AG20443 (cell line): ENCODE measurements at regions not wholly inside any gene's neighbourhood (a gene's known extent, or its start where the extent isn't known, plus 50 kb on each side); places are given as distances from the start of the nearest gene placed in this dataset.
A peak's percentile ranks its signal among the peaks of the same experiment; 100 is the strongest.

Experiments
- DNase-seq: peaks from one replicate; pipeline ENCODE4 v3.0.0; 2012; ENCODE audit warnings: low spot score, mixed read lengths

DNA sequence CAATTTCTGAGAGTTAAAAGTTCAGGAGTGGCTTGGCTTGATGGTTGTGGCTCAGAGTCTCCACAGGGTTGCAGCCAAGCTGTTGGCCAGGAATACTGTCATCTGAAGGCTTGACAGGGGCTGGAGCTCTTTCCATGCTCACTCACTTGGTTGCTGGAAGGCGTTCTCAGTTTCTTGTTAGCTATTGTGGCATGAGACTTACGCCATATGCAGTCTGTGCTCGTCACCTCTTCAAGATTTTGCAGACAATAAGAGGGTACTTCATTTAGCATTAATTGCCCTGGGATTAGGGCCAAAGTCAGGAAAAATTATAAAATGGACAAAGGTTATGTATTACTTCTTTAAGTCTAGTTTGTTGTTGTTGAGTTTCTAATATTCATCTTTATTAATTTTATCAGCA is 380.6 kb upstream of the MAP3K7 start:
- no peak for DNase-seq

DNA sequence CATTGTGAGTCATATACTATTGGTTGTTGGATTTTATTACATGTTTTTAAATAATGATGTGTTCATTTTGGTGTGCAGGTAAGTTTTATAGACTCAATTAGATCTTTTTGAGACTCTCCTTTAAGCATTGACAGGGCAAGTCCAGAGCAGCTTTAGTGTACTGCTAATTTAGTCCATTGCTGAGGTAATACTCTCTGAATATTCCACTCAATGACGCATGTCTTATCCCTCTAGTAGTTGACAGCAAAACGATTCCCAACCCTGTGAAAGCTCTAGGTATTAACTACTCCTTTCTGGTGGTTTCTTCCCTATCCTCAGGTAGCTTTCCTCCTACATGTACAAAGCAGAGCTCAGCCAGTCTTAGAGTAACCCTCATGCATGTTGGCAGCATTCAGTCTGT is 373.5 kb upstream of the MAP3K7 start:
- no peak for DNase-seq

DNA sequence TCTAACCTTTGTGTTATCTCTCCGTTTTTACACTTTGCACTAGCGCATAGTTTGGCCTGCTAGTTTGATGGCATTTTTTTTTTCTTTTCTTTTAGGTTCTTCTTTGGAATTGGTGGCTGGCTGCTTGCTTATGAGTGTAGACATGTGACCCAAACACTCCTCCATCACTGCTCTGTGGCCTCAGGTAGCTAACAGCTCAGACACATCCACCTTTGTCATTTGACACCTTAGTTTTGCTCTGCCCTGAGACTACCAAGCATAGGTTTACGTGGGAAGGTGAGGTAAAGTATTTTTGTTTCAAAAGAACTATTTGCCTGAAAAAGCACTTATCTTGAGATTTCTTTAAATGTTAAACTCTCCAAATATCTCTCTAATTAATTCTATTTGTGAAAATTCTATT is 368.4 kb upstream of the MAP3K7 start:
- no peak for DNase-seq

DNA sequence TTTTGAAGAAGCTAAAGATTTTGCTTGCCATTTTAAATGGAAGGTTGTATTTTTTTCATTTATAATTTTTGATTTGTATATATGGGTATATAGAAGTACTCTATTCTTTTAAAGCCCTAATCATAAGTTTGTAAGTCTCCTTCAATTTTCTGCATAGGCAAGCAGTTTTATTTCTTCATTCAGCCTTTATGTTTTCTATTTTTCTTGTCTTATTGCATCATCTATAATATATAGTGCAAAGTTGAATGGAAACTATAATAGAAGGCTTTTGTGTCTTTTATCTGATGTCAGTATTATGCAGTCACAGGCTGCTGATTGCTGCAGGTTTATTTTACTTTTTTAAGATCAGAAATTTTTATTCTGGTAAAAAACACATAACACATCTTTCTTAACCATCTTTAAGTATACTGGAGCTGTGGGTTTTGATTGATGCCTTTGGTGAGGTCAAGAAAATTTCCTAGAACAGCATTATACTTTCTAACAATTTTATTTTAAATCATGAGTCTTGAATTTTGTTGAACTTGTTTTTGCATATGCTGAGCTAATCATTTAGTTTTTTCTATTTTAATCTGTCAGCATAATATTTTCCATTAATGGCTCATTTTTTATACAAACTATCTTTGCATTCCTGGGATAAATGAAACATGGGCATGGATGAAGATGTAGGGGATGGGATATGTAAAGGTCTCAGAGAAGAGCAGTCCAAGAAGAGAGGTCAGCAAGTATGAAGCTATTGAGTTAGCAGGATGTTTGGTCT is 366.7 kb upstream of the MAP3K7 start:
- DNase-seq: no peak

DNA sequence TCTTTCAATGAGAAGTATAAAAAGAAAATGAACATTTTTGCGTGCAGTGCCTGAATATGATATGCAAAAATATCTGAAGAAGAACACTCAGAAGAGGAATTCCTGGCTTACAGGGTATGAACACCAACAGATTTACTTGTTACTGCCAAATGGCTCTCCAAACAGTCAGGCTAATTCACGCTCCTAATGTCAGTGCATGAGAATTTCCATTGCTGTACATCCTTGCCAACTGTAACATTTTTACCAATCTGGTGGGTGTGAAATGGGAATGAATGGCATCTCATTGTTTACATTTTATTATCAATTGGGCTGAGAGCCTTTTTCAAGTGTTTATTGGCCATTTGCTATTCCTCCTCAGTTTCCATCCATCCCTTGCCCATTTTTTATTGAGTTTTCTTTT is 365.3 kb upstream of the MAP3K7 start:
- no peak for DNase-seq

DNA sequence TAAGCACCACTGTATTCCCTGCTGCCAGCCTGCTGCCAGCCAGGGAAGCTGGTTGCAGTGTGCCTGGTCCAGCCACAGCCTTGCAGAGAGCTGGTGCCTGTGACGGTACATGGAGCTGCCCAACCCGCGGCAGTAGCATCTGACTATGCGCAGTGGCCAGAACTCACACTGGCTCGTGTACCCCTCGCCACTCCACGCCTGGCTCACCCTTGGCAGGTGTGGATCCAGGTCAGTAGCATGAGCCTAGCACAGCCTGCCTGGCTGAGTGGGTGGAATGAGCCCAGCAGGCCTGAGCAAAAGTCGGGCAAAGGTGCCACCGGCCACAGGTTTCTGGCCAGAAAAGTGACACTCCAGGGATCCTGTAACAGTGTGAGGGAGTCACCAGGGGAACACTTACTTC is 361.7 kb upstream of the MAP3K7 start:
- DNase-seq: no peak

DNA sequence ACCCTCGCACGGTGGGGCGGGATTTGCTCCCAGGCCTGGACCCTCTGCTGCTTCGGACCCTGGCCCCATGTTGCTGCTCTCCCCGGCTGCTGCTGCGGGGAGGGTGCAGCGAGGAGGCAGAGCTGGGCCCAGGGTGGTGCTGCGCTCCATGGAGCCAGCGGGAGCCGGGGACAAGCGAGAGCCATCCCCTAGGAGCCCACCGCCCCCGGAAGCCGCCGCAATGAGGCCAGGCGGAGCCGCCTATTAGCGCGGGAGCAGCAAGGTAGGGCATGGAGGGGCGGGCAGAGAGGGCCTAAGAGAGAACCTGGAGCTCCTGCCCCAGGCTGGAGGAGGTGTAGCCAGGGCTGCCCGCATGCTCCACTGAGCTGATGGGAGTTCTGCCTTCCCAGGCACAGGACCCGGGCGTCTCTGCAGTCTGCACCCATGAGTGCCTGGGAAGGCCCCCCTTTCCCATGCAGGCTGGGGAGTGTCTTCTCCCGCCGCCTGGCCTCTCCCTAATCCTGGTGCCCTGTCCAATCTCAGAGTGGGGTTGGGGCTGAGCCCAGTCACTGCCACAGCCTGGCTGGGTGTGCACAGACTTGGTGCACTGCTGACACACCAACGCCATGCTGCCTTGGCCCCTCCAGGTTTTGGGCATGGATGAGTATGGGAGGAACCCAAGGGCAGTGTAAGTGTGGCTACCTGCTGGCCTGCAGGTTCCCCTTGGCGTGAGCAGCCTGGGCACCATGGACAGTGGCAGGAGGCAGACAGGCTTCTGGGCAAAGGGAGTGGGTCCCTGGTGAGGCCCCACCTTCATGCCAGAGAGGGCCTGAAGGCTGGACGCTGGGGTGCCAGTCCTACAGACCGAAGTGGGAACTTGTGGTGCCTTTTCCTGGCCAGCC is 360.6 kb upstream of the MAP3K7 start:
- no peak for DNase-seq

DNA sequence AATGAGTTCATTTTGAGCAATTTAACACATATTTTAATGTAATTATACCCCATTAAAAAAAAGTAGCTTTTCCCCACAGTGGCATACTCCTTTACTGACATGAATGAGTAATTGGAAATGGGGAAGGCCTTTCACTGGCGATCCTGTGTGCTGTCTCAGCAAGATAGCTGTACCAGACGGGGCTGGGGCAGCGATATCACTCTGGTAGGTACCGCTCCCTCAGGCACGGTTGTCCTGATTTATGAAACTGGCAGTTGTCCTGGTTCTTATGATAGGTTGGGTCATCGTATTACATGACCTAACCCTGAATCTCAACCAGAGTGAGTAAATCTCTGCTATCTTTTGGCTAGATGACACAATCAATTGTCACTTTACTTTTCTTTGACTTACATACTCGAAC is 355.0 kb upstream of the MAP3K7 start:
- no peak for DNase-seq

DNA sequence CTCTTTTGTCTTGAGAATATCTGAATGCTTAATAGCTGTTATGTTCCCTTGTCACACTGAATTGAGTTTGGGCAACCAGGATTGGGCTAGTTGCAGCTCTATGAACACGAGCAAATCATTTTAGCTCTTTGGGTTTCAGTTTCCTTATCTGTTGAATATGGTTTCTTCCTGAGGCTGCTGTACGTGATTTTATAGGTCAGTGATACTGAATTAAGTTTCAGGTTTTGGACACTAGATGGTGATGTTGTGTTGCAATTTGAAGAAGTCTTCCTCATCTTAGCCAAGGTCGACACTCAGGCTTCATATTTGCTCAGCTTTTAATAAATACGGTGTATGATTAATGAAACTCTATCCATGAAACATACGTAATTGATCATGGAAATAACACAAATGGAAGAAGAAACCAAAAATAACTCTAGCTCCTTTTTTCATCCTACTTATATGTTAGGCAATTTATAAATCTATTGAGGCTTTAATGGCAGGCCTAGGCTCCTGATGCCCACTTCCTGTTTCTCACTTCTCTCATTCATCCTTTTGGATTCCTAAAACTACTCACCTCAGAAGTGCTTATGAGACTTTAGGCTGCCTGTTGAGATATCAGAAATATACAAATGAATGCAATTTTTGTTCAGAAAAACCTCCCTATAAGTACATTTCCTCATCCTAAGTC is 354.1 kb upstream of the MAP3K7 start:
- peak; percentile 40 for DNase-seq

DNA sequence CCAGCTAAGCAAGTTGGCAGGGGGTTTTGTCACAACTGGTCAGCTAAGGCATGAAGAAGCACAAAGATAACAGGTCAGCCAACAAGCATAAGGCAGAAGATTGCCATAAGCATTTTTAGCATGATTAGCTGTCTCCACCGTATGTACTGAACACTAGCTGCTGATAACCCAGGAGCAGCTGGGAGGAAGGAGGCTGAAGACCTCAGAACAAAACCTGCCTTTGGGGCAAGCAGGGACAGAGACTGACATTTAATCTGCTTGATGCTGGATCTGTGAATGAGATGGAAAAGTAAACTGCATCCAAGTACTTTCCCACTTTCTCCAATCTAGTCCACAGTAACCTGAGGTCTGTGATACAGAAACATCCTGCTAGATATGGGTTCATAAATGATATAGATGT is 353.0 kb upstream of the MAP3K7 start:
- no peak for DNase-seq

DNA sequence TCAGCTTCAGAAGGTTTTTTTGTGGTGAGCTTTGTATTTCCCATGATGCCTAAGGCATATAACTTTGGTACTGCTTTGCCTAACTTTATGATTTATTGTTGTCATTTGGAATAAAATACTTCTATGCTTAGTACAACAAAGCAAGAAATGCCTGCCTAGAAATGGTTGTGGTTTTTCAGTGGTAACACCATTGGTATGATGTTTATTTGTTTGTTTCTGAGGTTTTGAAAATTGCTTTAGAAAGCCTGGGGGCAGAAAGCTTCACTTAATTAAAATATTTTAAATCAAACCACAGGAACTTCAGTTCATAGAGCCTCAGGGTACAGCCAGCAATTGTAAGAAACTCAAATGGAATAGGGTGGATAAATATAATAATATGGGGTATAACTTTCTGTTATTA is 351.2 kb upstream of the MAP3K7 start:
- no peak for DNase-seq

DNA sequence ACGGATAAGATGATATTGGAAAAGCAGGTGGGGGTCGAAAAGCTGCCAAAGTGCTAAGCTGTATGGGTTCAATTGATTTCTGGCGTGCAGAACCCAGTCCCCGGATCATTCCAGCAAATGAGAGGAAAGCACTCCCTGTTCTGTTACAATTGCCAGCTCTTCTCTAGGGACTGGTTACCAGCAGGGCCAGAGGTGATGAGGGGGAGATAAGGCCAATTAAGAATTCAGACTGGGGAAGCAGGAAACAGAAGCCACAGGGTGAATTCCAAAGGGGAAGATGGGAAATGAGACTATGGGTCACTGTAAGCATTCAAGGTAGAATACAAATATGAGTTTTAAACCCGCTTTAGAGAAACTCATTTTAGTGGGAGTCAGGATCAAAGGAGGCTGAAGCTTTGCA is 349.4 kb upstream of the MAP3K7 start:
- DNase-seq: no peak

DNA sequence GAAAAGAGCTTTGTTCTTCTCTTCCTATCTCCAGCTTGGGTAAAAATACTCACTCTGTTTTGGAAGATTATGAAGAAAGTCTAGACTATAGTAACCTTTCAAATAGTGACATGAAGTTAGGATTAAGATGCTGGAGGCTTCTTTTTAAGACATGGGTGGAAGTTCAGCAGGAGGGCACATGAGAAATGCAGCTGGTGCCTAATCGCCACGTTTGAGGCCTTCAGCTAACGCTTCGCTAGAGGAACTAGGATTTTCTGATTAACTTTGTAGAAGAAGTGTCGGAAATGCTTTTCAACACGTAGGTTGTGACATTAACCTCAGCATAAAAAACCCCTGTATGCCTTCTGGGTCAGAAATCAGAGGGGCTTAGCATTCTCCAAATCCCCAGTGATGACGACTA is 348.1 kb upstream of the MAP3K7 start:
- no peak for DNase-seq

DNA sequence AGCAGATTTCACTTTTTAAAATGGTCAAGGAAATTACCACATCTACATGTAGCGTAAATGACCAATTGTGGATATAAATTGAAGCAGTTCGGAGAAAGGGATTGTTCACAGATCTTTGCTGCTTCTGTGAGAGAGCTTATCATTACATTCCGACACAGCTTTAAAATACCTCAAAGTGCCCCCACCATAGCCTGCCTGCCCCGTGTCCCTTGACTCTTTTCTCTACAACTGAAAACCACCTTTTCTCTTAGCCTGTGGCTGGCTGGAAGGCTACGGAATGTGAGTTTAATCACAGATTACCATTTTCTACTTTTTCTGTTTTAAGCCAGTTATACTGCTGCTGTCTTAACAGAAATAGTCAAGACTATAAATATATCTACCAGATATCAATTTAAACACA is 347.2 kb upstream of the MAP3K7 start:
- no peak for DNase-seq

DNA sequence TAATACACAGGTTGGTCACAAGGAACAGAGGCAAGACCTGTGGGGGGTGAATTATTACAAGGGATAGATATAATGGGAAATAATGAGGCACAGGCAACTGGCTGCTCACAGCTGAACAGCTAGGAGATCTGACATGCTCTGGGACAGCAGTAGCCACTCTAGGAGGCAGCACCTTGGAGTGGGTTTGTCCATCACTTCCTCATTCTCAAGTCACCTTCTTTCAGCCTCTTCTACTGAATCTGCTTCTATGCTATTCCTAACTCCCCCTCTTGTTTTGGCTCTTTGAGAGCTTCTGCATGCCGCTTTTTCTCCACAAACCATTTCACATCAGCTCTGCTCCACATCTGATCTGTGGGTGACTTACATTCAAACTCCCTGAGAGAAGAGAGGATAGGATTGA is 345.5 kb upstream of the MAP3K7 start:
- DNase-seq: no peak

DNA sequence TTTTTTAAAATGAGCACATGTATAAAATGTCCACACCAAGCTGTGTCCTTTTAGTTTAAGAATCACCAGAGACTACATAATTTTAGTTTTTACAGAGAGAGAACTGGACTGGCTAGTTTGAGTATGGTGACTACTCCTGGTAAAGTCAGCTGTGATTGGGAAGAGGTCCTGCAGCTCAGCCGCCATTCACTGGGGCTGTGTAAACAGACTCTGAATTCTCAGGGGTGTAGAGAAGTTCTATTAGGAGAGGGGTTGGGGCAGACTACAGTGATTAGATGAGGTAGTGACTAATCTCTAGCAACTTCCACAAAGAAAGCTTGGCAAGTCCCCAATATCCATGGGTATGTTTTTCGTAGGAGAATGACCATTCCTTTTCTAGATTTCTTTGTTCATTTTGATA is 341.2 kb upstream of the MAP3K7 start:
- DNase-seq: no peak

DNA sequence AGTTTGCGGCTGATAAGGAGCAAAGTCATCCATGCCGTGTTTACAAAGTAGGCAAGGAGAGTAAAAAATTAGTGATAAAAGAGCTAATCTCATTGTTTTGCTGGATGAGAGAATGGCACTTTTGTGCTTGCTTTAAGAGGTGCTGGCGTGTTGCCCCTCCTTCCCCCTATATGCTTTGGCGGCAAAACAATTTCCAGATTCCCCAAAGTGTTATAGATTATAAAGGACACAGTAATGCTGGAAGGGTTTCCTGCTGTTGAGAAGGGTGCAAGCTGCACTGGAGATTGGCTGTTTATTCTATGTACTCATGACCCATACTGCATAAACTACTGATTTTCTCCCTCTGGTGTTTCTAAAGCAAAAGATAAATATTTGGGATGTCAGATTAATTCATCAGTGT is 338.9 kb upstream of the MAP3K7 start:
- DNase-seq: no peak

DNA sequence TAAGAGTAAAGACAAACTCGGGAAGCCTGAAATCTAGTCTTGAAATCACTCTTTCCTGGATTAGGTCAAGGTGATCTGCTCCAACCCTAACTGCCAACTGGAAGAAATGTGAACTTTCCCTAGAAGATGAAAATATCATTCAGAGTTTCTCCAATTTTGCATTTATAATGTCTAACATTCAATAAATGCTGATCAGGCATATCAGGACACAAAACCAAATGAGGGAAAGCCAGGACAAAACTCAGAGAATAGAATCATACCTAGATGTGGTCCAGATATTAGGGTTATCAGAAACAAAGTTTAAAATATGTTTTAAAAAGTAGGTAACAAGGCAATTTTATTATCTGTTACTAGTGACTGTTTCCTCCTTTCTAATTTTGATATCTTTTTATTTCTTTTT is 335.5 kb upstream of the MAP3K7 start:
- no peak for DNase-seq

DNA sequence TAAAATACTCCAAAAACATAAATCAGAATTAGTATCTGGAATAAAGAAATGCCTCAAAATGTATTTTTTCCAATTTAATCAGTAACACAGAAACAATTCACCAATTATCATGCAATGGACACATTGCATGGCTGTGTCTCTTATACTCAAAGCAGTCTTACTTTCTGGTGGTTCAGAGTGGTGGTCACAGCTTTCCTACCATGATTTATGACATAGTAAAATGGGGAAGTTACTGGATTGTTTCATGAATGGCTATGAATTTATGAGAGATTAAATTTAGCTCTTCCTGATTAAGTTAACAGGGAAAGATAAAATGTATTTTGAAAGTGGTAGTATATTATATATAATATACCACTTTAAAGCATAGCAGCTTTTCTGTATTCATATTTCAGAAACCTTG is 331.5 kb upstream of the MAP3K7 start:
- DNase-seq: no peak

DNA sequence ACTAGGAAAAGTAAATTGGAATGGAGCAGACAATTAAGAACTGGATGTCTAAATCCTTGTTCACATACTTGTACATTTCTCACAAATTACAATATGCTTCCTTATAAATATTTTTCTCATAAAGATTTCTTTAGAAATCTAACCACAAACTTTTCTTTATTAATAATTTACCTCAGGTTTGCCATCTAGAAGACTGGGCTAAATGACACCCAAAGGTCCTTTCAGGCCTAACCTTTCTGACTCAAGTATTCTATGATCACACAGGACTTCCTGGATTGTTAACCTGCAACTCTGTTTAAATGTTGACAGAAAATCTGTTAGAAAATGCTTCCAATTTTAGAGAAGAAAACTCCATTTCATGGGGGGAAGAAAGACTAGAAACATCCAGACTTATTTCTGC is 330.5 kb upstream of the MAP3K7 start:
- no peak for DNase-seq

DNA sequence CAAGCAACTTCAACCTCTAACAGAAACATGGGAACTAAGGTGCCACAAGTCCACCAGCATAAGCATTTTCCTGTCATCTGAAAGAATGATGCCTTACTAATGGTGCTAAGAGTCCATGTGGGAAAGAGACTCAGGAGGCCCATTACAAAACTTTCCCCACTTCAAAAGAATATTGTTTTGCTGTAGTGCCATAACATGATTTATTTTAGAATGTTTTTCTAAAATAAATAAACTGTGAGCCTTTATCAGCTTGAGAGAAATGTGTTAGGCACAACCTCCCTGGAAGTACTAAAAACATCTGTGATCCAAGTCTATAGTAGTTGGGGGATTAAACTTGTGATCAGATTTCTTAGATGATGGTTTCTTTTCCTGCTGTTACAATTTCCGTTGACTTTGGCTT is 330.1 kb upstream of the MAP3K7 start:
- DNase-seq: no peak

DNA sequence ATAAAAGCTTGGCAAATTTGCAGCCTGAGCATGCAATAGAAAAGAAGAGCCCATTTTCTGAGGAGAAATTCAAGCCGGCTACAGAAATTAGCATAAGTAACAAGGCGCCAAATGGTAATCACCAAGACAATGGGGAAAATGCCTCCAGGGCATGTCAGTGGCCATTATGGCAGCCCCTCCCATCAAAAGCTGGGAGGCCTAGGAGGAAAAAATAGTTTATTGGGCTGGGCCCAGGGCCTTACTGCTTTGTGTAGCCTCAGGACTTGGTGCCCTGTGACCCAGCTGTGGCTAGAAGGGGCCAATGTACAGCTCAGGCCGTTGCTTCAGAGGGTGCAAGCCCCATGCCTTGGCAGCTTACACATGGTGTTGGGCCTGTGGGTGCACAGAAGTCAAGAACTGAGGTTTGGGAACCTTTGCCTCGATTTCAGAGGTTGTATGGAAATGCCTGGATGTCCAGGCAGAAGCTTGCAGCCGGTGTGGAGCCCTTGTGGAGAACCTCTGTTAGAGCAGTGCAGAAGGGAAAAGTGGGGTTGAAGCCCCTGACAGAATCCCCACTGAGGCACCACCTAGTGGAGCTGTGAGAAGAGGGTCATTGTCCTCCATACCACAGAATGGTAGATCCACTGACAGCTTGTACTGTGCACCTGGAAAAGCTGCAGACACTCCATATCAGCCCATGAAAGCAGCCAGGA is 328.5 kb upstream of the MAP3K7 start:
- no peak for DNase-seq

DNA sequence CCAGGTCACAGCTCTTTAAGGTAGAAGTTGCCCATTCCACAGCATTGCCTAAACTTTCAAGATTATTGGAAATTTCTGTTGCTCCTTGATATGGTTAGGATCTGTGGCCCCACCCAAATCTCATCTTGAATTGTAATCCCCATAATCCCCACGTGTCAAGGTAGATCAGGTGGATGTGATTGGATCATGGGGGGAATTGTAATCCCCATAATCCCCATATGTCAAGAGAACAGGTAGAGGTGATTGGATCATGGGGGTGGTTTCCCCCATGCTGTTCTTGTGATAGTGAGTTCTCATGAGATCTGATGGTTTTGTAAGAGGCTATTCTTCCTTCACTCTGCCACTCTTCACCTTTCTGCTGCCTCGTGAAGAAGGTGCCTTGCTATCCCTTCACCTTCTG is 327.4 kb upstream of the MAP3K7 start:
- no peak for DNase-seq
